Adrenal gland (tissue), 5 donors: ENCODE measurements at regions not wholly inside any gene's neighbourhood (a gene's known extent, or its start where the extent isn't known, plus 50 kb on each side); places are given as distances from the start of the nearest gene placed in this dataset.

Source experiments
- POLR2A ChIP-seq, 2 donors: fragments of 450-650 bp; IDR thresholded peaks; one replicate each; pipeline ENCODE4 v1.6.1; 2017; ENCODE audit warnings: antibody characterized with exemption in 2 of 2, mild to moderate bottlenecking in 2 of 2, moderate library complexity in 1 of 2
- TF ChIP-seq, protein P1 (sequence below), 6 experiments: fragments of 450-650 bp in 4 of 6; fragments of 200-600 bp in 2 of 6; sonication (generic) in 1 of 6; IDR thresholded peaks; 1 replicate in 5 of 6; 2 replicates in 1 of 6; pipeline versions ENCODE4 v1.5.1 to v1.8.0; 2016 to 2021; ENCODE audit warnings: antibody characterized with exemption in 6 of 6, mild to moderate bottlenecking in 2 of 6, moderate library complexity in 1 of 6
- donor health status: DM: no; HTN: no; CAD: no.

DNA sequence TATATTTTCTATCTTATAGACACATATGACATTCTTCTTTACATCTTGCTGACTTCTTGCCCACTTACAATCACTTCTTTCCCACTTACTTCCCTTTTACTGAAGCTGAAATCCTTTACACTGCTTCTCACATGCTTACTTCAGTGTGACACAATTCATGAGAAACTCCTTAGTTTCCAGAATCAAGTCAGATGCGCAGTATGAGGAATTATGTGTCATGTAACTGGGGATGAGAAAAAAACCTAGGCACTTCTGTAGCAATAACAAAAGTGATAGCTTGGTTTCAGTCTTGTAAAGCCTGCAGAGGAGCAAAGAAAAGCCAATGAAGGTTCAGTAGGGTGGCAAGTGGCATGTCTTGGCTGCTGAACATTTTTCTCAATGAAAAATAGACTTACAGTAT lies 566.2 kb upstream of the RGS18 start:
- TF ChIP-seq, protein P1, sequence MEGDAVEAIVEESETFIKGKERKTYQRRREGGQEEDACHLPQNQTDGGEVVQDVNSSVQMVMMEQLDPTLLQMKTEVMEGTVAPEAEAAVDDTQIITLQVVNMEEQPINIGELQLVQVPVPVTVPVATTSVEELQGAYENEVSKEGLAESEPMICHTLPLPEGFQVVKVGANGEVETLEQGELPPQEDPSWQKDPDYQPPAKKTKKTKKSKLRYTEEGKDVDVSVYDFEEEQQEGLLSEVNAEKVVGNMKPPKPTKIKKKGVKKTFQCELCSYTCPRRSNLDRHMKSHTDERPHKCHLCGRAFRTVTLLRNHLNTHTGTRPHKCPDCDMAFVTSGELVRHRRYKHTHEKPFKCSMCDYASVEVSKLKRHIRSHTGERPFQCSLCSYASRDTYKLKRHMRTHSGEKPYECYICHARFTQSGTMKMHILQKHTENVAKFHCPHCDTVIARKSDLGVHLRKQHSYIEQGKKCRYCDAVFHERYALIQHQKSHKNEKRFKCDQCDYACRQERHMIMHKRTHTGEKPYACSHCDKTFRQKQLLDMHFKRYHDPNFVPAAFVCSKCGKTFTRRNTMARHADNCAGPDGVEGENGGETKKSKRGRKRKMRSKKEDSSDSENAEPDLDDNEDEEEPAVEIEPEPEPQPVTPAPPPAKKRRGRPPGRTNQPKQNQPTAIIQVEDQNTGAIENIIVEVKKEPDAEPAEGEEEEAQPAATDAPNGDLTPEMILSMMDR (IDR thresholded peaks at IDR 0.05): no peak
- TF ChIP-seq POLR2A (IDR thresholded peaks at IDR 0.05): no peak
